Dendritic cell treated with granulocyte-macrophage colony-stimulating factor and Interleukin-4, amounts not matched to agents 40 ng/mL and 50 ng/mL, for 4 days (primary cell): ENCODE measurements at regions not wholly inside any gene's neighbourhood (a gene's known extent, or its start where the extent isn't known, plus 50 kb on each side); places are given as distances from the start of the nearest gene placed in this dataset.

ENCODE experiments used
- H3K27ac Mint-ChIP-seq: one replicate; pipeline ENCODE4 v1.8.0; 2022; ENCODE audit warnings: mild to moderate bottlenecking, mixed read lengths
- H3K27me3 Mint-ChIP-seq: one replicate; pipeline ENCODE4 v1.8.0; 2022; ENCODE audit warnings: mild to moderate bottlenecking, mixed read lengths
- H3K36me3 Mint-ChIP-seq: one replicate; pipeline ENCODE4 v1.8.0; 2022; ENCODE audit warnings: low read depth, mixed read lengths
- H3K4me1 Mint-ChIP-seq: one replicate; pipeline ENCODE4 v1.8.0; 2022; ENCODE audit warnings: low read depth, mixed read lengths
- H3K4me3 Mint-ChIP-seq: one replicate; pipeline ENCODE4 v1.8.0; 2022; ENCODE audit warnings: mild to moderate bottlenecking, moderate library complexity, mixed read lengths
- H3K9me3 Mint-ChIP-seq: one replicate; pipeline ENCODE4 v1.8.0; 2022; ENCODE audit warnings: mixed read lengths
- intact Hi-C: fragments of 100-400 bp; cut with micrococcal nuclease; formaldehyde crosslinking; loops from one replicate; pipeline ENCODE4 v1.15.0; 2022

DNA sequence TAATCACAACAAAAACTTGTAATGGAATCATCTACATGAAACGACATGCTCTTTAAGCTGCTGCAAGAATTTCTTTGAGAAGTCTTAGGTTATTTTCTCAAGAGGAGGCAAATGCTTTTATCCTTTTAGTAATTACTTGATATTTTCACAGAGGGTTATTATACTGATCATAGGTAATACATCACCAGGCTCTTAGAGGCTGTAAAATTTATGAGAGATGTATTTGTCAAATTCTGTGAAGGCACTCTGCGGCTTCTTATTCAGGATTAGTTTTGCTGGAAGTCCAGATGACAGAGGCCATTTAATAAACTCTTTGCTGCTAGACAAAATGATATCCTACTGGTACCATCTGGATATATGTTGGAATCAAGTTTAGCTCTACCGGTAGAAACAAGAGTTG, 624.3 kb upstream of the BRINP3 start:
- H3K4me1 Mint-ChIP-seq = no peaks in the 10 kb centered on the region
- H3K36me3 Mint-ChIP-seq = no peaks in the 10 kb centered on the region
- no peaks in the 10 kb centered on the region for H3K27me3 Mint-ChIP-seq
- no peak overlapping the region for H3K4me3 Mint-ChIP-seq
- peaks cover 21% of the 10 kb centered on the region for H3K9me3 Mint-ChIP-seq
- intact Hi-C loops = no loop called here
- no peak overlapping the region for H3K27ac Mint-ChIP-seq

DNA sequence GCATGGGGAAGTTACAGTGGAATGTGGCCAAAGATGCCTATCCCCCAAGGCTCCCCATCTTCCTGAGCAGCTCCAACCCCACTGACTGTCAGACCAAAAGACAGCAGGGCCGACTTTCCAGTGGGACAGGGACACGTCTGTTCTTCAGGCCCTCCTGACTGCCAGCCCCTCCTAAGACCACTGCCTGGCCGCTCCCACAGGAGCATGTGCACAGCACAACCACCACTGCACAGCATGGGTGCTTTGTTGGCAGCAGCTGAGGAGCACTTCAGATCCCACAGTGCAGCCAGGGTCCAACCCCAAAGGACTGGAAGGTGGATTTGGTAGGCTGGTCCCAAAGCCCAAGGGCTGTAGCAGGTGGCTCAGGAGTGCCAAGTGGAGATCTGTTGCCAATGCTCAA, 648.3 kb upstream of the BRINP3 start:
- intact Hi-C loops = no loop called here
- no peaks in the 10 kb centered on the region for H3K36me3 Mint-ChIP-seq
- no peak overlapping the region for H3K27ac Mint-ChIP-seq
- no peaks in the 10 kb centered on the region for H3K4me1 Mint-ChIP-seq
- H3K27me3 Mint-ChIP-seq = no peaks in the 10 kb centered on the region
- H3K4me3 Mint-ChIP-seq = no peak overlapping the region
- peaks cover 27% of the 10 kb centered on the region for H3K9me3 Mint-ChIP-seq

DNA sequence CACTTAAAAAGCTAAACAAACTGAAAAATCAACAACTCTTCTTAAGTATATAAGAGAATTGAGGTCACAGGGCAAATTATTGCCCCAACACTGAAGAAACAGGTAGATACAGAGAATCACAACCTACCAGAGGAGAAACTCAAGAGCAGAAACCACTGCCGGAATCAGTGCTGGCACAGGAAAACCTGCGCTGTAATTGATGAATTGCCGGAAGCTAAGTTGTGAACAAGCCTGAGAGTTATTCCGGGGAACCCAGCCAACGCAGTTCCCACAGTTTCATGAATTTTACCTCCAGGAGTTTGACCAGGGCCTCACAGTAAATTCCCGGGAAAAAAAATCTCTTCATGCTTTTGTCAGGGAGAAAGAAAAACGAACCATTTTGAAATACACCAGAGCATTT, 657.1 kb upstream of the BRINP3 start:
- Mint-ChIP-seq H3K27ac (no peak overlapping the region), H3K4me3 (no peak overlapping the region), H3K9me3 (peaks cover 6% of the 10 kb centered on the region), H3K36me3 (no peaks in the 10 kb centered on the region), H3K4me1 (no peaks in the 10 kb centered on the region), H3K27me3 (peaks cover 2% of the 10 kb centered on the region)
- intact Hi-C loops = no loop called here

DNA sequence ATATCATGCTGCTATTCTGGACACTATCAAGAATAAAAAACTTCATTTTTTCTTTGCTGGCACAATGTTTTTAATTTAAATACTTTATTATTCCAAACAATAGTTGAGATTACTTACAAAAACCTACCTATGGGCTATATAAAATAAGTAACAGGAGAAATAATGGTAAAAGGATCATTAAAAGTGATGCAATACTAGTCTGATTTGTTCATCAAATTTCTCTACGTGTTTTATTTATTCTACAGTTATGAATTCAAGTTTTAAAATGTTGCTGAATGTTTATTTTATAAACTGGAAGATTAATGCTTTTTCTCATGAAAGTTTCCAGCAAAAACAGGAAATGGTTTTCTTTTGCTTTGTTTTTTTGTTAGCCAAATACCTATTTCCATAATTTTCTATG, 662.4 kb upstream of the BRINP3 start:
- H3K36me3 Mint-ChIP-seq = no peaks in the 10 kb centered on the region
- no peaks in the 10 kb centered on the region for H3K4me1 Mint-ChIP-seq
- no peak overlapping the region for H3K4me3 Mint-ChIP-seq
- no peaks in the 10 kb centered on the region for H3K9me3 Mint-ChIP-seq
- H3K27ac Mint-ChIP-seq = no peak overlapping the region
- intact Hi-C loops = no loop called here
- H3K27me3 Mint-ChIP-seq = peaks cover 2% of the 10 kb centered on the region

GRCh38 chr1:191142748-191143147, 665.1 kb upstream of the BRINP3 start:
- Mint-ChIP-seq H3K36me3 (no peaks in the 10 kb centered on the region), H3K27me3 (no peaks in the 10 kb centered on the region), H3K9me3 (peaks cover 11% of the 10 kb centered on the region), H3K4me1 (no peaks in the 10 kb centered on the region), H3K4me3 (no peak overlapping the region), H3K27ac (no peak overlapping the region)
- intact Hi-C loops = no loop called here

DNA sequence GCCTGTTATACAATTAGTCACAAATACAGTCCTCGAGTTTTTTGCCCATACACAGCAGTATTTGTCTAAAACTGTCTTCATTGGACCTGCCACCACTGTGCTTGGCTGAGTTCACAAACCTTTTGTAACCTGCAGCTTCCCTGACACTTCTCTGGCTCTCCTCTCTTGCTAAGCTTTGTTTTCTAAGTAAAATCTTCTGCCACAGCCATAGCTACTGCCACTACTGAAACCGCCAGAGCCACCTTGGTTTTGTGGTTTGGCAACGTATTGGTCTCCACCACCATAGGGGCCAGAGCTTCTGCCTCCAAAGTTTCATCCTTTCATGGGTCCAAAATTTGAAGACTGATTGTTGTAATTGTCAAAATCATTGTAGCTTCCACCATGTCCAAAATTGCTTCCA, 668.2 kb upstream of the BRINP3 start:
- Mint-ChIP-seq H3K27me3 (no peaks in the 10 kb centered on the region), H3K27ac (no peak overlapping the region), H3K4me1 (no peaks in the 10 kb centered on the region), H3K4me3 (no peak overlapping the region), H3K36me3 (no peaks in the 10 kb centered on the region), H3K9me3 (peaks cover 14% of the 10 kb centered on the region)
- intact Hi-C loops = no loop called here

DNA sequence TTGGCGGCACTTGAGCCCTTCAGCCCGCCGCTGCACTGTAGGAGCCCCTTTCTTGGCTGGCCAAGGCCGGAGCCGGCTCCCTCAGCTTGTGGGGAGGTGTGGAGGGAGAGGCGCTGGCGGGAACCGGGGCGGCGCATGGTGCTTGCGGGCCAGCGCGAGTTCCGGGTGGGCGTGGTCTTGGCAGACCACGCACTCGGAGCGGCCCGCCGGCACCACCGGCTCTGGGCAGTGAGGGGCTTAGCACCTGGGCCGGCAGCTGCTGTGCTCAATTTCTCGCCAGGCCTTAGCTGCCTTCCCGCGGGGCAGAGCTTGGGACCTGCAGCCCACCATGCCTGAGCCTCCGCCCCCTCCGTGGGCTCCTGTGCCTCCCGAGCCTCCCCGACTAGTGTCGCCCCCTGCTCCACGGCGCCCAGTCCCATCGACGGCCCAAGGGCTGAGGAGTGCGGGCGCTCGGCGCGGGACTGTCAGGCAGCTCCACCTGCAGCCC, 673.7 kb upstream of the BRINP3 start:
- H3K9me3 Mint-ChIP-seq = peaks cover 21% of the 10 kb centered on the region
- intact Hi-C loops = no loop called here
- no peaks in the 10 kb centered on the region for H3K36me3 Mint-ChIP-seq
- no peaks in the 10 kb centered on the region for H3K4me1 Mint-ChIP-seq
- H3K27me3 Mint-ChIP-seq = no peaks in the 10 kb centered on the region
- H3K27ac Mint-ChIP-seq = no peak overlapping the region
- H3K4me3 Mint-ChIP-seq = no peak overlapping the region

GRCh38 chr1:191152776-191153175, 675.1 kb upstream of the BRINP3 start:
- H3K9me3 Mint-ChIP-seq = peaks cover 18% of the 10 kb centered on the region
- intact Hi-C loops = no loop called here

GRCh38 chr1:191155178-191155577, 677.5 kb upstream of the BRINP3 start:
- Mint-ChIP-seq H3K27me3 (no peaks in the 10 kb centered on the region), H3K9me3 (peaks cover 30% of the 10 kb centered on the region), H3K4me1 (no peaks in the 10 kb centered on the region), H3K27ac (no peak overlapping the region), H3K4me3 (no peak overlapping the region), H3K36me3 (no peaks in the 10 kb centered on the region)
- intact Hi-C loops = no loop called here

More at GRCh38 chr1:191152776-191153175, 675.1 kb upstream of the BRINP3 start:
- Mint-ChIP-seq H3K27ac (no peak overlapping the region), H3K27me3 (no peaks in the 10 kb centered on the region), H3K4me1 (no peaks in the 10 kb centered on the region), H3K36me3 (no peaks in the 10 kb centered on the region), H3K4me3 (no peak overlapping the region)

GRCh38 chr1:191160837-191161236, 683.2 kb upstream of the BRINP3 start:
- intact Hi-C loops = no loop called here
- Mint-ChIP-seq H3K36me3 (no peaks in the 10 kb centered on the region), H3K9me3 (peaks cover 23% of the 10 kb centered on the region), H3K27ac (no peak overlapping the region), H3K4me1 (no peaks in the 10 kb centered on the region), H3K4me3 (no peak overlapping the region), H3K27me3 (no peaks in the 10 kb centered on the region)

- Mint-ChIP-seq H3K4me3 (no peak overlapping the region), H3K9me3 (peaks cover 23% of the 10 kb centered on the region), H3K4me1 (no peaks in the 10 kb centered on the region), H3K36me3 (no peaks in the 10 kb centered on the region), H3K27ac (no peak overlapping the region), H3K27me3 (no peaks in the 10 kb centered on the region)
- intact Hi-C loops = no loop called here
Measured at GRCh38 chr1:191162762-191163161, 685.1 kb upstream of the BRINP3 start.

DNA sequence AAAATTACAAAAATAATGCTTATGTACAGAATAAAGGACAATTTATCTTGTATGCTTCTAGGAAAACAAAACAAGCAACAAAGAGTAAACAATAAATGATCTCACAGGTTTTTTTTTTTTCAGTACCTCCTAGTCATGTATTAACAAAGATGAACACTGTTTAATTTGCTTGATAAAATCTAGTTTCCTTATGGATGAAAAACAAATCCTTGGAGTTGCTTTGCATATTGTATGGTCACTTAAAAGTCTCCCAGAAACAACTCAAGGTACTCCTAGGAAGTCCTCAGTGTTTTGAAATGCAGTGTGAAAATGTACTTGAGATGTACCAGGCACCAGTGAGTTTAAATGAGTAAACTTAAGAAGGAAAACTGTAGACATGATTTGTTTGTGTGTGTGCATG, 686.0 kb upstream of the BRINP3 start:
- no peaks in the 10 kb centered on the region for H3K27me3 Mint-ChIP-seq
- H3K9me3 Mint-ChIP-seq = peaks cover 19% of the 10 kb centered on the region
- intact Hi-C loops = no loop called here
- no peaks in the 10 kb centered on the region for H3K36me3 Mint-ChIP-seq
- H3K4me1 Mint-ChIP-seq = no peaks in the 10 kb centered on the region
- H3K4me3 Mint-ChIP-seq = no peak overlapping the region
- no peak overlapping the region for H3K27ac Mint-ChIP-seq

DNA sequence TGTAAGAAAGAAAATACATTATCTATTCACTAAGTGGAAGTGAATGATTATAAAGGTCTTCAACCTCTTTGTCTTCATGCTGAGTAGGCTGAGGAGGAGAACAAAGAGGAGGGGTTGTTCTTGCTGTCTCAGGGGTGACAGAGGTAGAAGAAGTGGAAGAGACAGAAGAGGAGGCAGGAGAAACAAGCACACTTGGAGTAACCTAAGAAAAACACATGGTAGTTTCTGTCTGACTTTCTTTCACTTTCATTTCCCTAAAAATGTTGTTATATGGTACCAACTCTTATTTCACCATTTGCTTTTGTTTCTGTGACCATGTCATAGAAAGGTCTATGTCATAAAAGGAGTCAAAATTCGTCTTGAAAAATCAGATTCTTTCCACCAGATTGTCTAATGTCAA, 696.6 kb upstream of the BRINP3 start:
- no peak overlapping the region for H3K4me3 Mint-ChIP-seq
- H3K27ac Mint-ChIP-seq = peak overlapping the region; percentile 69
- intact Hi-C loops = no loop called here
- H3K36me3 Mint-ChIP-seq = no peaks in the 10 kb centered on the region
- no peaks in the 10 kb centered on the region for H3K27me3 Mint-ChIP-seq
- H3K4me1 Mint-ChIP-seq = peaks cover 21% of the 10 kb centered on the region
- no peaks in the 10 kb centered on the region for H3K9me3 Mint-ChIP-seq

DNA sequence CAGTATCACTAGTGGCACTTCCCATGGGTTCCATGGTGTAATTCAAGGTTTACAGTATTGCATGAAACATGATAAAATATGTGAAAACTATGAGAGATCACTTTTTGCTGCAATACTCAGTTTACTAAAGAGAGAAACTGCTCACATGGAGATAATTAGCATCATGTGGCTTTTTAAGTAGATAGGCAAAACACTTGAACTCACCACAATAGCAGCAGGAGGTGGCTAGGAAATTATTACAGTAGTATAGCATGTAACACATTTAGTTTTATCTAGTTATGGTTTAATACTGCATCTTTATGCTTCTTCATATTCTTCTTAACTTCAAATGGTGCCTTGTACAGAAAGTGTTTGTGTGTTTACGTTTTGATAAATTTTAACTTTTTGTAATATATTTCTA, 698.5 kb upstream of the BRINP3 start:
- Mint-ChIP-seq H3K9me3 (no peaks in the 10 kb centered on the region), H3K4me3 (no peak overlapping the region), H3K4me1 (peaks cover 21% of the 10 kb centered on the region), H3K27me3 (no peaks in the 10 kb centered on the region), H3K27ac (no peak overlapping the region), H3K36me3 (no peaks in the 10 kb centered on the region)
- intact Hi-C loops = no loop called here

DNA sequence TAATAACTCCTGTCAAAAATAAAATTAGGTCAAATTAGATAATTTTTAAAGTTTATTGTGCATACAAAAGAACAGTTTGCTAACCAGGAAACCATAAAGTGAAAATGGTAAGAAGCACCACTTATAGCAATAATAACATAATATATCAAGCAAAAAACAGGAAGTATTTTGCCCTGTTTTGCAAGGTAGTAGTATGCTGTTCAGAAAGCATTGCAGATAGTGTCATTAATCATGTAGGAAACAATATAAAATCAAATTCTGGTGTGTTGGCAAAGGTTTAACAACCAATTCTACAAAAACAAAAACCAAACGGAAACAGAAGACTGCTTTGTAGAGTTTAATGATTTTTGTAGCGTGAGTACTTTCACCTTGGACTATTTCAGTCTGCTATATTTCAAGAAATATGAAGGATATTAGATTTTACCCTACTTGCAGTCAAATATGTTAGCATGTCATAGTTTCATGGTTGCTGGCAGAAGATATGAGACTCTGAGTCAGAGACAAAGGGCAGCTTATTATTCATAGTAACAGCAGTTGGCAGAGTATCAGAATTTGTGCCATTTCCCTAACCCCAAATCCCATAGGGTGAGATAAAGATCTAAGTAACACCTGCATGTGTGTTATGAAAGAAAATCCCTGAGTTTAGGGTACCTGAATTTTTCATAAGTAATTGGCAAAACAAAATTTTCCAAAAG, 729.0 kb upstream of the BRINP3 start:
- H3K27me3 Mint-ChIP-seq = no peaks in the 10 kb centered on the region
- H3K36me3 Mint-ChIP-seq = no peaks in the 10 kb centered on the region
- intact Hi-C loops = no loop called here
- H3K4me1 Mint-ChIP-seq = no peaks in the 10 kb centered on the region
- H3K27ac Mint-ChIP-seq = no peak overlapping the region
- H3K9me3 Mint-ChIP-seq = peaks cover 11% of the 10 kb centered on the region
- H3K4me3 Mint-ChIP-seq = no peak overlapping the region
